Left colon (tissue), 2 donors: ENCODE measurements at regions not wholly inside any gene's neighbourhood (a gene's known extent, or its start where the extent isn't known, plus 50 kb on each side); places are given as distances from the start of the nearest gene placed in this dataset.

ENCODE experiments used
- ATAC-seq: fragments of 200-7000 bp; cut with Tn5 transposase; one replicate; pipeline ENCODE4 v1.9.1; 2020; ENCODE audit warnings: mild to moderate bottlenecking, moderate library complexity
- DNase-seq, 2 donors: peaks; one replicate each; pipeline ENCODE4 v3.0.0-alpha.2; 2020
- intact Hi-C, 2 donors: fragments of 100-400 bp; cut with DNase I in 1 of 2; cut with micrococcal nuclease in 1 of 2; formaldehyde crosslinking; loops; one replicate each; pipeline versions ENCODE4 v1.11.2 to v1.14.0; 2022; cut with DNase I, micrococcal nuclease
- donor health status: DM: no; HTN: no; CAD: no.
- donor health status: DM: yes; HTN: yes; CAD: no.

DNA sequence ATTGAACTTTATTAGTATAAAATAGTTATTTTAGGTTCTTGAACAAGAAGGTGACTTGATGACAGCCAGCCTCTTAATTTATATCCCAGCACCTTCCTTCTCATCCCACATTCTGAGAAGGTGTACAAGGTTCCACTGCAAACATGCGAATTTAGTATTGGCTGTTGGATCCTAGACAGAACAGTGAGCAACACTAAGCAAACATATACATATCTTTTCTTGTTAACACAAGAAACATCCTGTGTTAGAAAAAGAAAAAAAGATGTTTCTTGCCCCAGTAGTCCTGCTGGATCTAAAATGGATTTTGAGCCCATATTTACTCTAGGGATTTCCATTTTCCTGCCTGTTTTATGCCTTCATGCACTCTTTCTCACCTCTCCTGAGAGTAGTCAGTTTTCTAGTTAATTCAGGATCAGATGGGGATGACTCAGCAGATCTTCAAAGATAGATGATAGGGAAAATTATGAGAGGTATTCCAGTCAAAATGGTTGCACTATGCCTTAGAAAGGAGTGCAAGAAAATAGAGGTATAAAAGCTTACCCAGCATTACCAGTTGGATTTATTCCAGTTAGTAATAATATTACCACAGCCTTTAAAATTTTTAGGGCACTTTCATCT lies 336.5 kb downstream of the MEIS1 start:
- intact Hi-C loops = no loop called here
- no peak for DNase-seq
- ATAC-seq = no peak

DNA sequence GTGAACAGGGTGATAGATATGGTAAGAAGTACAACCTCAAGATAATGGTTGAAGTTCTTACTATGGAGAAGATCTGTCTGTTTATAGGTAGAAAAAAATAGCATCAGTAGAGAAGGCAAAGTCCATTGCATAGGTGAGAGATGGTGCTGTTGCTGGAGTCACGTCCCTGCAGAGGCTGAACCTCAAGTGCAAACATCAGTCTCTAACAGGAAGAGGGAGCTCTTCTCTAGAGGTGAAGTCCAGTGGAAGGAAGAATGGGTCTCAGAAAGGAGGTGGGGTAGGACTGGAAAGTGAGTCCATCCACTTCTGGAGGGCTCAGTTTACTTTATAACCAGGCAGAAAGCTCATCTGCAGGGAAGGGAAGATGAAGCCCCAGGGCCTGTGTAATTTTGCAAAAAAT lies 337.7 kb downstream of the MEIS1 start:
- ATAC-seq (no peak), DNase-seq (no peak)
- intact Hi-C loops = no loop called here

DNA sequence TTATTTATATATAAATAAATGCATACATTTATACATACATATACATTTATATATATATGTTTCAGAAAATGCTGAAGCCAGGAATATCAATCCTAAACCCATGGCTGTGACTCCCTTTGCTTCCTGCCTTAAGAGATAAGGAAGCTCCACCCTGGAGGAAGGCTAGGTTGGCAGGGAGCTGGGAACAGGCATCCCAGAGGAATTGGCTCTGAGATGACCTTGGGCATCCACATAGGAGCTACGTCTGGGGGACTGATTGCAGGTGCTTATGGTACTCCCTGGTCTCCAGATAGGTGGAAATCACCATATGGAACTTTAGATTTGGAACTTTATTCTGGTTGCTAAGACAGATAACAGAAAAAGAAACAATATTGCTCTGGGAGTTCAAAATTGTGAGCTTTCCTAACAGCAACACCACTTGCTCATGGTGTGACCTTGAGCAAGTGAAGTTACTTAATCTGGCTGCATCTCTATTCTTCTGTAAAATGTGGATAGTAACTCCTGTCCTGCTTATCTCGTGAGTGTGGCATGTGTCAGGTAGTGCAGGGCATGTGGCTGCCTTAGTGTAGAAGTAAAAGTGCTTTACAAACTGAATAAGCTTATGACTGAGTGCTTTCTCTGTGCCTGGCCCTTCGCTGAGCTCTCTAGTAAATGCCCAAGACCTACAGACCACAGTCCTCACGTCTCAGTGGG lies 341.0 kb downstream of the MEIS1 start:
- intact Hi-C loops = no loop called here
- DNase-seq = no peak
- ATAC-seq = no peak

DNA sequence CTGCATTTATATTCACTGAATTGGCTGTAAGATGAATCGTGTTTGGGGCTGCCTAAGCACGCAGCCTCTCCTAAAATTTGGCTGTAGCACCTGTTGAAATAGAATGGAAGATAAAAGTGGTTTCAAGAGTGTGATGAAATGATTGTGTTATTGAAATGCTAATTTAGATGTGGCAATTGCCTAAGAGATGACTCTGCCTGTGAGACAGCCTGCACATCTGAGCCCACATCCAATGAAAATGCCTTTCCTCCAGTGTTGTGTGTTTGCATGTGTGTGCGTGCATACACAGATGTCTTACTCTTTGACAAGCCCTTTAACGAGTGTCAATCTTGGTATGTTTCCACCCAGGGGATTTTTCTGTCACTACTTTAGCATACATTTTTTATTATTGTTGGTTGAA lies 346.9 kb downstream of the MEIS1 start:
- no peak for DNase-seq
- ATAC-seq = no peak
- intact Hi-C loops = no loop called here

GRCh38 chr2:66782780-66783361 lies 347.9 kb downstream of the MEIS1 start:
- intact Hi-C loops = no loop called here
- DNase-seq = no peak
- ATAC-seq = no peak

DNA sequence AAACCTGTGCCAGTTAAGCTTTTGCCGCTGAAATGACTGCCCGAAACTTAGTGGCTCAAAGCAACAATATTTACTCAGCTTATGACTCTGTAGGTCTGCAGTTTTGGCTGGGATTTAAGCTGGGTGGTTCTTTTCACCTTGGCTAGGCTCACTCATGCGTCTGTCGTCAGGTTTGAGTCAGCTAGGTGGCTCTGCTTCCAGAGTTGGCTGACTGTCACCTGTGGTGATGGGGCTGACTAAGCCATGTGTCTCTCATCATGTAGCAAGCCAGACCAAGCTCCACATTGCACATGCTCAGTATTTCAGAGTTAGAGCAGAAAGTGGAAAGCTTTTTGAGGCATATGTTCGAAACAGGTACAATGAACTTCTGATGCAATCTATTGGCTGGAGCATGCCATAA lies 354.8 kb downstream of the MEIS1 start:
- no peak for ATAC-seq
- intact Hi-C loops = no loop called here
- no peak for DNase-seq

DNA sequence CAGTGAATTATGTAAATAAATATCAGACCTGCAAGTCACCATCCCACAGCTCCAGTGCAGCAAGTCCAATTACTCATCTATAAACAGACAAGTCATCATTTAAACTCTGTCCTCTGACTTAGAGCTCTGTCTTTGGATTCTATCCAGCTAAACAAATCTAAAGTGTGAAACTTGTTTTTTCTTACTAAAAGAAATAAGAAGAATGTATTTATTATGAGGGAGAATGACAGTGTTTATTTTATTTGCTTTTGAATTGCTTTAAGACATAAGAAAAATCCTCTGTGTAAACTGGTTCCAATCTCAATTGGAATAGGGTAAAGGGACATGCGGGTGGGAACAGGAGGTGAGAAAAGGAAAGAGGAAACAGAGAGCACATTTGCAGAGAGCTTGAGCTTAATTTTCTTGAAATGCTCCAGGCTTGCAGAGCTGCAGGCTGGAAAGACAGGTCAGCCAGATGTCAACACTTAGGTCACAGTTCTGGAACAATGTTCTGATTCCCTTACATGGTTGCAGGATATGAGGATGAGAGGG lies 355.8 kb downstream of the MEIS1 start:
- DNase-seq (no peak), ATAC-seq (no peak)
- intact Hi-C loops = no loop called here

- ATAC-seq (no peak), DNase-seq (no peak)
- intact Hi-C loops = no loop called here
These were observed 359.1 kb downstream of the MEIS1 start for GRCh38 chr2:66794070-66794469.

DNA sequence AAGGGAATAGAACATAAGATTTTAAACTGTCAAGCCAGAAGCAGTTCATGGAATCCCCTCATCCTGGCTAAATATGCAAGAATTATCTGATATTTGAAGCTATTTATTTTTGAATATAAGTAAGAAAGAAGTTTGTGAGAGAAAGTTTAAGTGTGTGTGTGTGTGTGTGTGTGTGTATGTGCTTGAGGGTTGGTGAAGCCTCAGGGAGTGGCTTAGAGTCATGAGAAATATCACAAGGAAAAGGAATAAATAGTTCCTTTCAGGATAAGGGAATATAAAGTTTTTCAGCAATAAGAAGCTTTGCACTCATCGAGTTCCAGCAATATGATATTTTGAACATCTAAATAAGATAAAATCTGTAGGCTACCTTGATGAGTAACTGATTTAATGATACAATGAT lies 359.6 kb downstream of the MEIS1 start:
- intact Hi-C loops = no loop called here
- DNase-seq (no peak), ATAC-seq (no peak)

DNA sequence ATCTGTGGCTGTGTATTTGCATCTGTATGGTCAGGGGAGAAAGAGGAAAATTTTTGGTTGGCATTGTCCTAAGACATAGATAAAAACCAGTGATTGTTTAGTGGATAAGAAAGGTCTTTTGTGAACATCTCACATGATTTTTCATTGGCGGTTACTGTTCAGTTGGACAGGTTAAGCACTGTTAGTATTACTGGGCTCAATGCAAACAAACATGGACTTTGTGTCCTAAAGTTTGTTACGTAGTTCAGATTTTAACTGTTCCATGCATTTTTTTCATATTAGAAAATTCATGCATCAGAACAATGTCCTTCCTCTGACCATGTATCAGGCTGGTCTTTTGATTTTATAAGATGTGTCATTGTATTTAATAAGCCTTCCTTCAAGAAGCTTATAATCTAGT lies 368.0 kb downstream of the MEIS1 start:
- ATAC-seq (no peak), DNase-seq (no peak)
- intact Hi-C loops = no loop called here

DNA sequence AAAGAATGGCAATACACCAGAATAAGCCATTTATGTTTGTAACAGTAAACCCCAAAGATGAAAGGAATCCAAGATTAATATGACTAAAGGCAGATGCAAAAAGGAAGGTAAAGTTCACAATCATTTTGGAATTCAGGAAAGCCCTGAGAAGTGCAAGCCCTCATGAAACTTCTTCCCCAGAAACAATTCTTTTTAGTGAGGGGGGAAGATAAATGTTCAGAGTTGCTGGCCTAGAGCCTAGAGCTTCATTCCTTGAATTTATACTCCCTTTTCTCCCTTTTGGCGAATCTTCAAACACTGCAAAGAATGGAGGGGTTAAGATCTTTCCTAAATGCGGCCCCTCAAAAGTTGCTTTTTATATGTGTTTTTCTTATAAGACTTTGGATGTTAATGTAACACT lies 368.8 kb downstream of the MEIS1 start:
- DNase-seq (no peak), ATAC-seq (no peak)
- intact Hi-C loops = no loop called here

DNA sequence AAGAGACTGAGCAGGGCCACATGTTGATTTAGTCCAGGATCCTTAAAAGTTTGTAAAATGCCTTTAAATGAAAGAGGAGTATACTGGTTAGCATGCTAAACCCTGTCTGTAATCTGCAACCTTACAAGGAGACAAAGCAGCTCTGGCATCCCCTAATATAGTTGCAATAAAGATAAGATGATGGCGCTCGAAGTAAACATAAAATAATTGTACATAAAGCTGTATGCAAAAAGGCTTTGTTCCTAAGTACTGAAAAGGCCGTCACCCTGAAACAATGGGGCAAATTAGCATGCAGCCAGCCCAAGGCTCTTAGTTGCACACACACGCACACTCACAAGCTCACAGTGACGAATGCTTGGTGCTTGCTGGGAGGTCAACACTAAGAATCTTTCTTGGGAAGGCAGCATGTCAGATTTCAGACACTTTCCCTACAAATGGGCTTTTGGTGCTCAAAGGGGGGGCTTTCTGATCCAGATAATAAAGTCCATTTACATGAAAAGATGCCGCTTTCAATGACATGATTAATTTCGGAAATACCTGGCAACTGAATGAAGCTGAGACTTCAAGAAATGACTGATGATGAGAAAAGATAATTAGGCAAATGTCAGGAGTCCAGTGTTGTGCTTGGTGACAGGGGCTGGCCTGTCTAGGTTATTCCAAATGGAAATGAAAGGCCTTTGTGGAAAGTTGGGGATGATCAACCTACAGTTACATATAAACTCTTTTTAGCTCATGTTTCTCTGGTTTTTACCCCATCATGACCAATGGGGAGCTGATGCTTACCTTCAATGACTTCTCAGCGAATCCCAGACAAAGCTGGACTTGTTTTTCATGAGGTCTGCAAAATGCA lies 370.3 kb downstream of the MEIS1 start:
- intact Hi-C loops = no loop called here
- DNase-seq (no peak), ATAC-seq (no peak)

GRCh38 chr2:66805968-66806367 lies 371.0 kb downstream of the MEIS1 start:
- ATAC-seq (no peak), DNase-seq (no peak)
- intact Hi-C loops = no loop called here

GRCh38 chr2:66813525-66813924 lies 378.6 kb downstream of the MEIS1 start:
- ATAC-seq (no peak), DNase-seq (no peak)
- intact Hi-C loops = no loop called here

- intact Hi-C loops = no loop called here
- DNase-seq = no peak
- ATAC-seq = no peak
These were observed 379.1 kb downstream of the MEIS1 start for GRCh38 chr2:66813976-66814375.

- ATAC-seq = no peak
- intact Hi-C loops = no loop called here
- DNase-seq = no peak
These were observed 380.0 kb downstream of the MEIS1 start for GRCh38 chr2:66814916-66815315.

- no peak for DNase-seq
- intact Hi-C loops = no loop called here
- no peak for ATAC-seq
These were observed 381.0 kb downstream of the MEIS1 start for GRCh38 chr2:66815886-66816285.

- DNase-seq (no peak), ATAC-seq (no peak)
- intact Hi-C loops = no loop called here
These were observed 386.2 kb downstream of the MEIS1 start for GRCh38 chr2:66821168-66821567.

DNA sequence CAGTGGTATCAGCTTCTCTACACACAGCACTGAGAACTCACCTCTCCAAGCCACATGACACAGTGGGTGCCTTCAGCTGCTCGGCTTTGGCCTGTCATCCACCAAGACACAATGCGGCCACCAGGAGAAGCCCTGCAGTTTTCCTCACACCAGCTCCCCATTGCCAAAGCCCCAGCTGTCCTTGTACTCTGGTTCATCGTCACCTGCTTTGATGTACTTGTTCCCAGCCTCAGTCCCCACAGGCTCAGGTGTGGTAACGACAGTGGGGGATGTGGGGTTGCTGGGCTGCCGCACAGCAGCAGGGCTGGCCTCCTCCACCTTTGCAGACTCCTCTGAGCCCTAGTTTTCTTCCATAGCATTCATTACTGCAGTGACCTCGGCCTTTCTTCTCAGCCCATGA lies 387.3 kb downstream of the MEIS1 start:
- intact Hi-C loops = no loop called here
- DNase-seq = no peak
- ATAC-seq = no peak

DNA sequence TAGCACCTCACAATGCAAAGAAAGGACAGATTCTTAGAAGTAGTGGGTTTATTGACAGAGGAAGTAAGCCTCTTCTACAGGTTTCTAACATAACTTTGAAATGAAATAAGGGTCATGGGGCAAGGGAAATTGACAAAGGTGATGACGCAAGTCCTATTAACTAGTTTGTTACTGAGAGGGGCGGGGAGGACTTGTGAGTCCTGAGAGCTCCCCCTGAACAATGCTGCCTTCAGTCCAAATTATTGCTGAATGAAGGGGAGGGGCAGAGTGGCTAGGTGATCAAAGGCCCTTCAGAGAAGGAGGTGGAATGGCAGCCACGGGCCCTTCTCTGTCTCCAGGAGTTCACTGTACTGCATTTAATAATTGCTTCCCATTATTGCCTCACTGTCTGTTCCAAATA lies 390.0 kb downstream of the MEIS1 start:
- ATAC-seq (no peak), DNase-seq (no peak)
- intact Hi-C loops = no loop called here
